DMS53 treated with DMSO at 0.1 percent for 48 hours (cell line): ENCODE measurements at regions not wholly inside any gene's neighbourhood (a gene's known extent, or its start where the extent isn't known, plus 50 kb on each side); places are given as distances from the start of the nearest gene placed in this dataset.

Experiments
- DNase-seq: peaks from one replicate; lab custom pipeline; 2025; ENCODE audit not compliant: unreplicated experiment; lab: John Stamatoyannopoulos, UW

DNA sequence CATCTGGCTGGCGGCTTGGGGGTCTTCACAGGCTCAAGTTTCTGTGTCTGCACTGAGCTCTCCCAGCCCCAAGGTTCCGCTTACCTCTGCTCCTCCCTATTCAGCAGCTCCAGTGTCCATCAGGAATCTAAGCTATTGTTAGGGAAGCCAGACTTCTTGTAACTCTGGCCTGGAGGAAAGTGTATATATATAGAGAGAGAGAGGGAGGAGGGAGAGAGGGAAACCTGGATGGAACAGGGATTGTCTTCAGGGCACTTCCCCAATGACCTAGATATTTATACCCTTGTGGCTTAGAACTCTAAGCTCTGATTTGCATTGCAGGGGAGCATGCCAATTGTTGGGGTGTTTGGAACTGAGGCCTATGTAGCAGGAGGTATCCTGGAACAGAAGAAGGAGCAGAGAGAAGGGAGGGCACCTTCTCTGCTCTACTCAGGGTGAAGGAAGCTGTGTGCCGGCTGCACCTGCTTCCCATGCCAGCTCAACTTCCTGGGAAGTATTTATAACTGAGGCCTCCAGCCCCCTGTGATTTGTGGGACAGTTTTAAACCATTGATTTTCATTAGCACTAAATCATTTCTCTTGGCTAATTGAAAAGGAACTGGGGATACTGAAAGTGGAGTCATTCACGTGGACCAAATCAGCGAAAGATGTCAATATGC, 70.9 kb downstream of the NAV1 start:
- DNase-seq, result no peak

DNA sequence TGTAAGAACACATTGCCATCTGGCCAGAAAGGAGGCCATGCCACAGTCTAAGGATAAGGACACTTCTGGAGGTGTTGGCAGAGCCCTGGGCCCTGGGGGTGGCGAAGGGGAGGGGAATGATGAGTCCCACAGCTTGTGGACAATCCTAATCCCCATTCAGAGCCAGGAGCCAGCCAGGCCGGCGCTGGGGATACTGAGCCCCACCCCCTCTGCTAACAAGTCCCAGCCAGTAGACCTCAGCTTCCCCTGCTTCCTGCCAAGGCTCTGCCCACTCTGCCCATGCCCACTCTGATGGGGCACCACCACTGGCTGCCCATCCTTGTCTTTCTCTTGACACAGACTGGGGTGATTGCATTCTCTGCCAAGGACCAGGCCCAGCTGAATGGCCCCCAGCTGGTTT, 71.9 kb downstream of the NAV1 start:
- DNase-seq, result no peak

DNA sequence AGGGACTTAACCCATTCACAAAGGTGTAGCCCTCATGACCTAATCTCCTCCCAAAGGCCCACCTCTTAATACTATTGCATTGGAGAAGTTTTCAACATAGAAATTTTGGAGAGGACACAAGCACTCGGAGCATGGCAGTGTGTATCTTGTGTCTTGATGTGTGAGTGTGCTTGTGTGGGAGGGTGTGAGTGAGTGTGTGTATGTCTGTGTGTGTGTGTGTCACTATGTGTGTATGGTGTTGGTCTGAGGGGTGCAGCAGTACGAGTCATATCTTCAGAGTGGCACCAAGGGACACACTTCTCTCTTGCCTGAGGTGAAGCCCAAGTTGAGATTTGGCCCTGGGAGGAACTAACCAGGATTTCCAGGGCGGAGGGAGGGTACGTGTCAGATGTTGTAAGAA, 73.7 kb downstream of the NAV1 start:
- no peak for DNase-seq

DNA sequence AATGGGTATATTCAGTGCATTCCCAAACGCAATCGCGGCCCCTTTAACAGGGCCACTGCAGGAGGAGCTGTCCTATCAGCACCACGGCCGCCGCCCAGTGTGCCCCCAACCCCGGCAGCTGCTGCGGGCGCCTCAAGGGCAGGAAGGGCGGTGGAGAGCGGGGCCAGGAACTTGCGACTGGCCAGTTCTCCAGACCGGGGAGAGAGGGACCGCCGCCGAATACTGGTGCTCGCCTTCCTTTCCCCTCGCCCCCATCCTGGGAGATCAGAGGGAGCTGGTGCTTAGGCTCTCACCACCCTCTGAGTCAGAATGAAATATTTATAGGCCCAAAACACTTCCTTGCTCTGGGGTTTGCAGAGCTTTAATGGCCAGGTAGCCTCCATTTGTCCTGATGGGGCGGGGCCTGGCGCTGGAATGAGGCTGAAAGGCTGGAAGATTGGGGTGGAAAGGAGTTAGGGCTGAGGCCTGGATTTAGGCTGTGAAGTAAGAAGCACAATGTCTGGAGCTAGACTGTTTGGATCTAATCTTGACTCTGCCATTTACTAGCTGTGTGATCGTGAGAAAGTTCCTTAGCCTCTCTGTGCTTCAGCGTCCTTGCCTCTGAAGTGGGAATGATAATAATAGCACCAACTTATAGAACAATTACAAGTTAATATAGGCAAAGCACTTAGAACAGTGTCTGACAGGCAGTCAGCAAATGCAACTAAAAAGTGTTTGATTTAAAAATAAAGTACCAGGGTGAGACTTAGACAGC, 75.5 kb downstream of the NAV1 start:
- no peak for DNase-seq

DNA sequence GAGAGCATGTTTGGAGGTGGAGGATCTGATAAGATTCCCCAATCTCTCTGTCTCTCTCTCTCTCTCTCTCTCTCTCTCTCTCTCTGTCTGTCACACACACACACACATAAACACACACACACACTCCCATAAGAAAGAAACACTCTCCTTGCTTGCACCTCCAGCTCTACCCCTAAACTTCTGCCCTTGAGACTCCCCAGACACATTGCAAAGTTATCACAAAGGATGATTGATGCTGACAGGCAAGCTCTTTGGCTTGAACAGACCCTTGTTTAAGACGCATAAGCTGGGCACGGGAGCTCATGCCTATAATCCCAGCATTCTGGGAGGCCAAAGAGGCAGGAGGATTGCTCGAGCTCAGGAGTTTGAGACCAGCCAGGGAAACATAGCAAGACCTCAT, 78.2 kb downstream of the NAV1 start:
- no peak for DNase-seq

DNA sequence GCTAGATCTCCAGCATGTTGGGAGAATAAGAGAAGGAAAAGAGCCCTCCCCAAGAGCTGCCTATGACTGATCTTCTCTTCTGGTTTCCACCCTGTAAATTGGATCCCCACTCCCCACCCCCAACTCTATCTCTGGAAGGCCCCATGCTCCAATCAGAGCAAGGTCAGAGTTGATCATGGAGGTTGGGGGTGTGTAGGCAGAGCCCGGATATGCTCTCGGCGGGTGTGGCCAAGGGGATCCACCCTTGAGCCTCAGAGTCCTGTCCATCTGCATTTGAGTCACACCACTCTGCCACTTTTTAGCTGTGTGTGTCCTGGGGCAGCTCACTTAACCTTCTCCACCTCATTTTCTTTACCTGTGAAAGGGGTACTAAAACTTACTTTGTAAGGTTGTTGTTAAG, 79.5 kb downstream of the NAV1 start:
- no peak for DNase-seq

DNA sequence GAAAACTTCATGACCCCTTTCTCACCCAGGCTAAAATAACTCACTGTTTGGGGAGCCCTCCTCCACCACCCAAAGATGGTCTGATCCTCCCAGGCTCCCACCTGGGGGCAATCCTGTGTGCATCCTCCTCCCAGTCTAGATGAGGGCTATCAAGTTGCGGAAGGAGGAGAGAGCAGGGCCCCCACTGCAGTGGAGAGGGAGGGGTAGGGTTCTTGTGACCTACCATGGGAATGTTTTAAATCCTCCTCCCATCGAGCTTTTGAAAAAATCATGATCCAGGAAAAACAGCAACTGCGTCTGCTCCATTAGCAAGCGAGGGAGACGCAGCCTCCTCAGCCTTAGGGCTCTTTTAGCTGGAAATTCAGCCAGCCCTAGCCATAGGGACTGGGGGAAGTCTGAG, 80.0 kb downstream of the NAV1 start:
- DNase-seq, result no peak

DNA sequence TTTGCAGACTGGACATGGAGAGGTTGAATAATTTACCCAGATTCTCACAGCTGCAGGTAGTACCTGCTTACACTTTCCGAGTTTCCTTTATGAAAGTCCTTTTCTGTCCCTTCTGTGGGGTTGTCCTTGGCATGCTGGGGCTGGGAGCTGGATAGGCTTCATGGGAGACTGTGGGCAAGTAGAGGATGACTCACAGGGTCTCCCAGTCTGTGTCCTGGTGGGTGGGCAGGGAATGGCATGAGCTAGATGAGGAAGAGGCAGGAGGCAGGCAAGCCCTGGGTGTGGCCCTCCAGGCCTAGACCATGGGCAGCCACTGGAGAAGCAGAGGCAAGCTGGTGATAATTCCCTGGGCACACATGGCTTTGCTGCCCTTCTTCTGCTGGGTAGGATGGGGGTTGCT, 80.6 kb downstream of the NAV1 start:
- DNase-seq, result no peak

DNA sequence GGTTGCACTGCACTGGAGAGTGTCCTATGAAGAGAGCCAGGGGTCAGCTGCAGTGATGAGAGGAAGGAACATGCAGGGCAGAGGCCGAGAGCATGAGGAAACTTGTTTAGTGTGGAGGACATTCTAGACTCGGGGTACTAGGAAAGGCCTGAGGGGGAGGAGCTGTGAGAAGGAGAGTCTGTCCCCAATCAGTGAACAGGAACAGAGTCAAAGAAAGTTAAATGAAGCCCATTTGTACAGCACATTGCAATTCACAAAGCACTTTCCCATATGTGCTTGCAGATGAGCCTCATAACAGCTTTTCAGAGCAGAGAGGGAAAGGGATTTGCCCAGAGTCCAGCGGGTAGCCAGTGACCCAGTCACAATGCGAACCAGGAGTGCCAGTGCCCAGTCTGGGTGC, 83.4 kb downstream of the NAV1 start:
- DNase-seq, result no peak

DNA sequence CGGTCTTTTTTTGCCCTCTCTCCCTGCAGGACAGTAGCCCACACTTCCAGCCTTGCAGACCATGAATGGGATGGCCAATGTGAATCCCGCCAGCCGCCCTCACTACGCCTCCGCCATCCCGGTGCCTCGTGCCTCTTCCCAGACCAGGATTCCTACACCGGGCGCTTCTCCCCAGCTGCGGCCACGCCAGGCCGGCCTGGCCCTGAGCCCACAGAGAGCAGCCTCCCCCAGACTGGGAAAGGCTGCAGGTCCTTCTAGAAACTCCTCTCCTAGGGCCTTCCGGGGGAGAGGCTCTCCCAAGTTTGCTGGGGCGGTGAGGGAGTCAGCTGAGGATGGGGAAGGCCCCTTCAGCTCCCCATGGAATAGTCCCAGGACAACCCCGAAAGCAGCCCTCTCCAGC, 83.9 kb downstream of the NAV1 start:
- no peak for DNase-seq

DNA sequence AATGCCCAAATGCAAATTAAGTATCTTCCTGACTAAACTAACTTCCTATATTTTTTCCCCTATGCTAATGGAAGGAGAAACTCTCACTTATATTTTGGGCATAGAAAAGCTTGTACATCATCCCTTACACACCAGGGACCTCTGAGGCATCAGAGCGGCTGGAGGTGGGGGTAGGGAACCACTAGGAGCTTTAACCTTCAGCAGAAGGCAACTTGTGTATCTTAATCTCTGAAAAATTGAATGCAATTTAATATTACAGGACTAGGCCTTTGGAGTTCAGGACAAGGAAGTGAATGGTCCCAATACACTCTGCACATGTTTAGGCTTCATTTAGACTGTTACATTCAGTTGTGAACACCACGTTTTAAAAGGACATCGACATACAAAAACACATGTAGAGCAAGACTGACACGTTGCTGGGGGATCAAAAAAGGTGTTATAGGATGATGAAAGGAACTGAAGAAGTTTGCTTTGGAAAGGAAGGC, 85.9 kb downstream of the NAV1 start:
- DNase-seq, result no peak

DNA sequence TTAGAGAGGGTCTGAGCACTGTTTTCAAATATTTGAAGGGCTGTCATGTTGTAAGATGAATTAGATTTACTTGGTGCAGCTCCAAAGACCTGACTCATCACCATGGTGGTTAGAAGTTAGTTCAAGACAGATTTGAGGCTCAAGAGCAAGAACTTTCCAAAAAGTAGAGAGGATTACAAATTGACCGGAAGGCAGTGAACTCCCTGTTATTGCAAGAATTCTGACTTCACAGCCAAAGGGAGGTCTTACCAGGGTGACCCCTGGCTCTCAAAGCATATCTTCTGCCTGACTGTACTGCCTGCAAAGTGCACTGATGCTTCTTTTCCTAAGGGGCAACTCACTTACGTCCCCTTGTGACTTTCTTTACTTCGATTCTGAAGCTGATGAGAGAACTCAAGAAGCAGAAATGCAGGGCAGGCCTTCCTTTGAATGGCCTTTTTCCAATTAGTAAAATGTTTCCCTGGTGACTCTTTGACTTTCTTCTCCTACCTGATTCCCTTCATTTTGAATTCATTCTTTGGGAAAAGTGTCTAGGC, 86.4 kb downstream of the NAV1 start:
- DNase-seq, result no peak

DNA sequence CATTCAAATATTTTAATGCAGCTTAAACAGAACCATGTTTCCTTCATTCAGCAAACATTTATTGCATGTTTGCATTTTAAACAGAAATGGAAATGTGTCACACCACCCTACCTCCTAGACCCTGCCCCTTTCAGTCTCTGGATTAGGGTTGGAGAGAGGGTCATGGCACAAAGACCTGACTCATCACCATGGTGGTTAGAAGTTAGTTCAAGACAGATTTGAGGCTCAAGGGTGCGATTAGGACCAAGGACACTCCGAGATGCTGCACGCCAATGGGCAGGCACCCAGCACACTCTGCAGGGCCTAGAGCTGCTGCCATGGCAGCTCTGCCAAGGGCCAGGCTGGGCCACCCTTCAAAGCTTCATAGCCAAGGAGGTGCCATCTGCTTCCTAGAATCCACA, 86.9 kb downstream of the NAV1 start:
- DNase-seq, result no peak

DNA sequence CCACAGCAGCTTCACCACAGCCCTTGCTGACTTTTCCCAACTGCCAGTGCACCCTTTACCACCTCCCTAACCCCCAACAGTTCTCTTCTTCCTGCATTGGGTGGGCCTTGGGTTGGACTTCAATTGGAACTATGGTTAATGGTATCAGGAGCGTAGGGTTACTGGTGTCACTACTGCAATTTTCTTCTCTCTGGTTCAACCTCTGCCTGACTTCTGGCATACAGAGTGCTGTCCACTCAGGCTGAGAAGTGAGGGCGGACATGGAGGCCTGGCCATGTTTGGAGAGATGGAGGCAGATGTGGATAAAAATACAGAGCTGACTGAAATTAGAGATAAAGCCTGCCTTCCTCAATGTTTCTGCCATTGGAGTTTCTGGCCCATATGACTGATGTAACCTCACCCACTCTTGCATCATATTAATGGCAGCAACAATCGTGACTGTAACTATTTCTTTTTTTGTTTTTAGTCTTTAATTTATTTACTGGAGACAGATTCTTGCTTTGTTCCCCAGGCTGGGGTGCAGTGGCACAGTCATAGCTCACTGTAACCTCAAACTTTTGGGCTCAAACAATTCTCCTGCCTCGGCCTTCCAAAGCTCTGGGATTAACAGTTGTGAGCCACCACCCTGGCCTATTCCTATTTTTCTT, 87.8 kb downstream of the NAV1 start:
- DNase-seq, result no peak

DNA sequence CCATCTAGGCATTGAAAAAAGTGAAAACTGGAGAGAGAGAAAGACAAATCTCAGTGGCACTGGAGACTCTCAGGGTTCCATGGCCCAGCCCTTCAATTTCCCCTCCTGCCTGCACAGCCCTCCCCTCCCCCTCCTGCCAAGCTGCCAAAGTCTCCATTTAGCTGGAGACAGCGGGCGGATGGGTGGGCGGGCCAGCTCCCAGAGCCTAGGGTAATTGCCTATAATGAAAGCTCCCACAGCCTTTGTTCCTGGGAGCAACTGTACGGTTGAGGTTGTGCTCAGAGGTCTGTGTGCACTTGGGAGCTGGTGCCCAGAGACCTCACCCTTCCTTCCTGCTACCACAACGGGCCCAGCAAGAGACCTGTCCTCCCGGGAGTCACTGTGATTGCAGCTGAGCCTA, 89.6 kb downstream of the NAV1 start:
- DNase-seq, result no peak

DNA sequence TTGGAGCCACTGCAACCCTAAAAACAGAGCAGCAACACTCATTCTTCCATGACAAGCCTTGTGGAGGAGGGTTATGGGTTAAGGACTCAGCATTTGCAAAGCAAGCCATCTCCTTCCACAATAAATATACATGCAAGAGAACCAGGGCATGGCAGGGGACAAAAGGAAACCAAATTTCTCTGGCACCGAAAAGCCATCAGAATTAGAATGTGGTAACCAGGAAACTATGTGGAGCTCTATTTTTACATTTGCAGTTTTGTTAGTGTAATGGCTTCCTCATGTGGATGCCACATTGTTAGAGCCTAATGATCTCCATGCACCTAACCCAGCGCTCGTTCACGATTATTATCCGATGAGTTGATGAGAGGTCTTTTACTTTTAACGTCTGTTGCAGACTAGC, 91.7 kb downstream of the NAV1 start:
- DNase-seq, result no peak

DNA sequence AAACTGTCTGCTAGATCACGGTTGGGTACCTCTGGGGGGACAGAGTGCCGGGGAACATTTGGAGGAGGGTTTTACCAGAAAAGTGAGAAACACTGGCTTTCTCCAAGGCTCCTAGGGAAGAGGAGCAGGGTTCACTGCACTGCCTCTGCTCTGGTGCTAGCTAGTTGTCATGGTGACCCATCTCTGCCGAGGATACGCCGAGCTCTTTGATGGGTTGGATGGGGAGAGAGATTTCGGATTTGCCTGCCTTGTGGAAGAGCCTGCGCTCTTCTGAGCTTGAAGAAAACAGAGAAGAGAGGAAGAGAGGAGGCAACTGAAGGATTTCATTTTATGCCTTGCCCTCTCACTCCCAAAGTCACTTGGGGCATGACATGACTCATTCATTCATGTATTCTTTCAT, 92.1 kb downstream of the NAV1 start:
- no peak for DNase-seq

DNA sequence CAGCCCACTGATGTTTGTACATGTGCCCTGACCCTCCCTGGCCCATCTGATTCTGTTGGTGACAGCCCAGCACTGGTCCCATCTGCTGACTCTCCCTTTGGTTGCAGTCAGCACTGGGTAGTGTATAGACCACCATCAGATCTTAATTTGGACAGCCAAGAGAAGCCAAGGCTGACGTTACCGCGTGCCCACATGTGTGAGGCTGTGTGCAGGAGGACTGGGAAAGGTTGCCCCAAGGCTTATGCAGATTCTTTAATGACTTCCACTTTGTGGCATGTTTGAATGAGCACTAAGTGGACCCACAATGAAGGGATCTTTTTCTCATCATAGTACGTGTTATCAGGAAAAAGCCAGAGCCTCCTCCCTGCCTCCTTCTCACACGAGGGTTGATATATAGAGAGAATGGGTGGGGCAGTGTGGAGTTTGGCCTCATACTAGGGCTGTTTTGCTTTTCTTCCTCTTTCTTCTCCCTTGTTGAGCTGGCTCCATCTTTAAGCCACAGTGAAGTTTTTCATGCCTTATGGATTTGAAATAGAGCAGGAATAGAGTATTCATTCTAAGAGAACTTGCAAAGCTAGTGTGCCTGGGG, 93.5 kb downstream of the NAV1 start:
- DNase-seq, result no peak

DNA sequence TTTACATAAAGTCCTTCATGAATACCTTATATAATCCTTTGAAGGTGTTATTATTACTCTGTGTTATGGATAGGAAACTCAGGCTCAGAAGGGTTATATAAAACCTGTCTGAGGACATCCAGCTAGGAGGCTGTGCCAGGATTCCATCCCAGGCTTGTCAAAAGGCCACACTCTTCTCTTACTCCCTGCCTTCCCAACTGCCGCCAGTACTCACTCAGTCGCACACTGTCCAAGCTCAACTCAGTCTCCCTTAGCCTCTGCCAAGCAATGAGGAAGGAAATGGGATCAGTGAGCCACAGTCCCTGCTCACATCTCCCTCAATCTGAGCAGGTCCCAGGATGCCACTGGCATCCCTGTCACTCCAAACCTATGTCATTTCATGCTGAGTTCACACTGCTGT, 94.4 kb downstream of the NAV1 start:
- DNase-seq, result no peak

DNA sequence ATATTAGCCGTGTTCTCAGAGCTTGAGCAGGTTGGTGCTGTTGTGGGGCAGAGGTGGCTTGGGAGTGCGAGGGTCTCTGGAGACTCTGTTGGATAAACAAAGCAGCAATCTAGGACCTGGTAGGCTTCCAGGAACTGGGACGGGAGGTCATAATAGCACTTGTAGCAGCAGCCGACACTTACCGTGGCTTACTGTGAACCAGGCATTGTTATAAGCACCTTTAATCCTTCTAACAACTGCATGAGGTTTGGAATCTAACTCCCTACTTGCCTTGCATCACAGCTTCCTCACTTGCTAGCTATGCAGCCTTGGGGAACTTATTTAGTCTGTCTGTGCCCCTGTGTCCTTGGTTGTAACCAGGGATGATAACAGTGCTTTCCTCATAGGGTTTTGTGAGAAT, 94.9 kb downstream of the NAV1 start:
- no peak for DNase-seq

DNA sequence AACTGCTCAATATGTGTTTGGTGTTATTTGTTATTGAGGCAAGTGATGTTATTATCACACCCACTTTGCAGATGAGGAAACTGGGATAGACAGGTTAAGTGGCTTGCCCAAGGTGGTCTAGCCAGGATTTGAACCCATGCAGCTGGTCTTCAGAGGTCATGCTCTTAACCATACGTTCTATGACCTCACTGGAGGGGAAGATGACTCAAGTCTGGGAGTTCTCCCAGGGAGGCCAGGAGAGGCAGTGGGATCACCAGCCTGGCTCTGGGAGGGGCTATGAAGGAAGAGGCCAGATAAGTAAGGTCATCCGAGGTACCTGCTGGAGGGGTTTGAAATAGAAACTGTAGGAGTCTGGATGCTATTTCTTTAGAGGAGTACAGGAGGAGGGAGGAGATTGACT, 95.3 kb downstream of the NAV1 start:
- no peak for DNase-seq

DNA sequence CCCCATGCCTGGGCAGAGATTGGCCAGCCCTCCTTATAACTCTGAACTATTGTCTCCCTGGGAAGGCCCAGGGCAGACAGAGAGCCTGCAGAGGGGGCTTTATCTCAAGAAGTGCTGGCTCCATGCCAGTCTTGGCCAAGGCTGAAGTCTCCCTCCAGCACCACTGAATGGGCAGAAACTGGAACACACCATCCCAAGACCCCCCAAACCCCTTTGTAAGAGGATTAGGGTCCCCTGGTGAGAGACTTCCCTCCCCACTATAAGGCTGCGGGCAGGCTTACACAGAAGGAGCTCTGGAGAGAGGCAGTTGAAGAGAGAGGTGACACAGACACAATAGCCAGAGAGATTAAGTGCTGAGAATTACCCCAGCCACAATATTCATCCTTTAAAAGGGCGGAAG, 97.2 kb downstream of the NAV1 start:
- DNase-seq, result no peak
